ENCODE measurements at regions not wholly inside any gene's neighbourhood (a gene's known extent, or its start where the extent isn't known, plus 50 kb on each side); places are given as distances from the start of the nearest gene placed in this dataset.

- TF ChIP-seq CTCF (CRISPR knock-in tag; IDR thresholded peaks at IDR 0.05) (no peak), HOXA7 (CRISPR knock-in tag; IDR thresholded peaks at IDR 0.05) (no peak), RFX5 (IDR thresholded peaks at IDR 0.05; ENCODE audit: low read depth, low read length) (no peak)
These were observed 724.9 kb upstream of the ARRDC4 start for GRCh38 chr15:97235611-97235985.

Measured in HepG2 (cell line).